WI38 (cell line): ENCODE measurements at regions not wholly inside any gene's neighbourhood (a gene's known extent, or its start where the extent isn't known, plus 50 kb on each side); places are given as distances from the start of the nearest gene placed in this dataset.

ENCODE experiments used
- H3K4me3 ChIP-seq: 2 replicates; pipeline ENCODE4 v1.5.1; 2011; ENCODE audit warnings: low read depth, mild to moderate bottlenecking, control low read depth, low read length
- CTCF ChIP-seq: IDR thresholded peaks from 2 replicates; pipeline ENCODE4 v1.5.1; 2012; ENCODE audit warnings: low read depth, mild to moderate bottlenecking, control low read depth, low read length

GRCh38 chr10:43901744-43902504 is 253.2 kb upstream of the ZNF32 start:
- no peak overlapping the region for H3K4me3 ChIP-seq
- no peak for TF ChIP-seq CTCF

GRCh38 chr10:43901302-43901701 is 252.6 kb upstream of the ZNF32 start:
- H3K4me3 ChIP-seq: no peak overlapping the region
- TF ChIP-seq CTCF: 0 out of 2 replicates have a peak, but pooled peaks have one; percentile 27

- no peak overlapping the region for H3K4me3 ChIP-seq
- no peak for TF ChIP-seq CTCF
Observed at GRCh38 chr10:43900571-43900970, 251.9 kb upstream of the ZNF32 start.

GRCh38 chr10:43899224-43899959 is 250.7 kb upstream of the ZNF32 start:
- H3K4me3 ChIP-seq: no peak overlapping the region
- TF ChIP-seq CTCF: no peak

GRCh38 chr10:43898592-43898991 is 249.9 kb upstream of the ZNF32 start:
- no peak for TF ChIP-seq CTCF
- no peak overlapping the region for H3K4me3 ChIP-seq

- no peak overlapping the region for H3K4me3 ChIP-seq
- no peak for TF ChIP-seq CTCF
Observed at GRCh38 chr10:43897765-43898419, 249.2 kb upstream of the ZNF32 start.
